Aorta (tissue), 5 donors: ENCODE measurements at regions not wholly inside any gene's neighbourhood (a gene's known extent, or its start where the extent isn't known, plus 50 kb on each side); places are given as distances from the start of the nearest gene placed in this dataset.
"Not testable (repeated sequence)": the region's sequence is repeated elsewhere in the genome, so short reads cannot be mapped to it uniquely, and the experiment has no call there.

Experiments
- ATAC-seq: fragments of 200-7000 bp; cut with Tn5 transposase; one replicate; pipeline ENCODE4 v1.9.1; 2022; ENCODE audit warnings: moderate library complexity; ENCODE audit not compliant: low FRiP score
- DNase-seq, 2 donors: peaks; one replicate each; pipeline ENCODE4 v3.0.0-alpha.2; 2020
- H3K27ac ChIP-seq, 2 donors: one replicate each; pipeline ENCODE4 v1.5.1; 2013; ENCODE audit warnings: low read length in 2 of 2, mild to moderate bottlenecking in 2 of 2, moderate library complexity in 2 of 2, control low read depth in 1 of 2, inconsistent platforms in 1 of 2, low read depth in 1 of 2
- H3K27me3 ChIP-seq, 2 donors: one replicate each; pipeline ENCODE4 v1.6.1; 2013; ENCODE audit warnings: control low read depth in 1 of 2, low read length in 1 of 2, mild to moderate bottlenecking in 1 of 2, moderate library complexity in 1 of 2; ENCODE audit not compliant: insufficient read depth in 2 of 2, control insufficient read depth in 1 of 2
- H3K36me3 ChIP-seq, 2 donors: one replicate each; pipeline ENCODE4 v1.6.1; 2013; ENCODE audit warnings: control low read depth in 1 of 2, low read length in 1 of 2, mild to moderate bottlenecking in 1 of 2; ENCODE audit not compliant: insufficient read depth in 2 of 2, control insufficient read depth in 1 of 2
- H3K4me1 ChIP-seq, 2 donors: one replicate each; pipeline ENCODE4 v1.6.1; 2013; ENCODE audit warnings: low read length in 2 of 2, control low read depth in 1 of 2, mild to moderate bottlenecking in 1 of 2, moderate library complexity in 1 of 2; ENCODE audit not compliant: insufficient read depth in 2 of 2, control insufficient read depth in 1 of 2
- H3K4me3 ChIP-seq, 2 donors: one replicate each; pipeline ENCODE4 v1.5.1; 2013; ENCODE audit warnings: low read length in 2 of 2, control low read depth in 1 of 2, mild to moderate bottlenecking in 1 of 2
- H3K9me3 ChIP-seq: one replicate; pipeline ENCODE4 v1.6.1; 2013; ENCODE audit warnings: mild to moderate bottlenecking, low read length; ENCODE audit not compliant: control insufficient read depth
- WGBS, 2 donors: extraction: QIAGEN DNeasy Blood & Tissue Kit; methylation state at CpG; one replicate each; pipeline ENCODE4 v1.1.7; 2013; 5-methylcytosine and 5-hydroxymethylcytosine counted together
- intact Hi-C, 2 donors: fragments of 100-400 bp; cut with DNase I; formaldehyde crosslinking; loops; one replicate each; pipeline versions ENCODE4 v1.14.2 to v1.15.0; 2022
- donor health status: healthy with polysubstance abuse.
- donor health status: Bipolar disorder and iron deficiency.
- donor health status: DM: no; HTN: no; CAD: no.
- donor health status: DM: no; HTN: no; CAD: no.
- donor health status: DM: yes; HTN: yes; CAD: no.

- ATAC-seq, H3K27ac ChIP-seq, H3K9me3 ChIP-seq, H3K4me3 ChIP-seq, H3K36me3 ChIP-seq, intact Hi-C loops, H3K27me3 ChIP-seq, H3K4me1 ChIP-seq, DNase-seq: not testable (repeated sequence)
- 97 to 98% methylated on average over 7 of the region's 7 CpGs for WGBS, 2 donors
These were observed 658.6 kb upstream of the TMEM132C start for GRCh38 chr12:127608359-127608758.

GRCh38 chr12:127613056-127613455 is 653.9 kb upstream of the TMEM132C start:
- intact Hi-C loops = no loop called here

DNA sequence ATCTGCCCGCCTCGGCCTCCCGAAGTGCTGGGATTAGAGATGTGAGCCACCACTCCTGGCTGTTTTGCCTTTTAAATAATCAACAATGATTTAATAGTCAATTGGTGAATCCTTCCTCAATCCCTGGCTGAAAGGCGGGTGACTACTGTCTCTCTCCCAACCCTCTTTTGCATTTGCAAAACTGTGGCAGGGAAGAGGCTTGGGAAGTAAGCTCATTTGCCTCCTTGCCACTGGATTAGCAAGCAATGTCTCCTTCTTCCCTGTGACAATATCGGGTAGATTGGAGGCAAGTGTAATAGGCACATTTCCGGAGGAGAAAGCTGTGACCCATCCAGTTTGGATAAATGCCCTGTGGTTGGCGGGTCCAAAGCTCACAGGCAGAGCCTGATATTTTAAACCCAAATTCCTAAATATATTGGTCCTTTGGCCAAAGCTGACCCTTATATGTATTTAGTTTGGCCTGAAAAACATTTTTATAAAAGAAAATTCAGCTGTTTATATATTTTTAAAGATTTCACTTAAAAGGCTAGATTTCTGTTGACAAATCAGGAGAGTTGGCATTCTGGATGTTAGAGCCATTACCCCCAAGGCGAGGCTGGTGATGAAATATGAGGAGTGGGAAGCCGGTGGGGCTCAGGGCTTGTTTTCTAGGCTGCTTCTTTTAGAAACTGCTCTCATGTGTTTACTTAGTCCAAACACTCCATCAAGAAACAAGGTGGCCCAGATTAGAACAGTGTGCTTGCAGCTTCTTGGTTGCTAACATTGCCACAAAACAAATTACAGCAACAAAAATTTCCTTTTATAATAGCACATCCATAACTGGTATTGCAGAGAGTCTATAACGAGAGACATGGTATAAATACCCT is 646.9 kb upstream of the TMEM132C start:
- H3K9me3 ChIP-seq = no peaks in the 10 kb centered on the region
- peaks cover 2 to 3% of the 10 kb centered on the region in 2 donors for H3K4me1 ChIP-seq
- ATAC-seq (peak; percentile 63), DNase-seq (peak in 1 of 2 donors; percentile 74)
- 20 to 22% methylated on average over 10 of the region's 10 CpGs for WGBS, 2 donors
- H3K27me3 ChIP-seq = no peaks in the 10 kb centered on the region
- no peak overlapping the region for H3K4me3 ChIP-seq
- H3K36me3 ChIP-seq = no peaks in the 10 kb centered on the region
- H3K27ac ChIP-seq = peak overlapping the region; percentile 73 to 90
- intact Hi-C loops = loop anchor here in 1 of 2 donors (2.0 kb wide), 1 partner anchor 31 kb away; no protein-coding TSS in a partner anchor

More at GRCh38 chr12:127613056-127613455, 653.9 kb upstream of the TMEM132C start:
- ATAC-seq = no peak
- no peak for DNase-seq
- Histone ChIP-seq H3K27ac (peak overlapping the region; percentile 18 to 65), H3K27me3 (no peaks in the 10 kb centered on the region), H3K9me3 (no peaks in the 10 kb centered on the region), H3K4me3 (no peak overlapping the region), H3K4me1 (peaks cover 6 to 11% of the 10 kb centered on the region in 2 donors), H3K36me3 (no peaks in the 10 kb centered on the region)
- WGBS, 2 donors = 18 to 19% methylated on average over 5 of the region's 5 CpGs

- Histone ChIP-seq H3K27ac (peak overlapping the region; percentile 42 to 90), H3K4me1 (peaks cover 2 to 3% of the 10 kb centered on the region in 2 donors), H3K4me3 (no peak overlapping the region), H3K36me3 (no peaks in the 10 kb centered on the region), H3K9me3 (no peaks in the 10 kb centered on the region), H3K27me3 (no peaks in the 10 kb centered on the region)
- DNase-seq (no peak), ATAC-seq (no peak)
- intact Hi-C loops = loop anchor here in 1 of 2 donors (2.0 kb wide), 1 partner anchor 32 kb away; no protein-coding TSS in a partner anchor
- 19 to 30% methylated on average over 2 of the region's 2 CpGs for WGBS, 2 donors
These were observed 646.1 kb upstream of the TMEM132C start for GRCh38 chr12:127620735-127621355.

- DNase-seq (peak in 1 of 2 donors; percentile 54), ATAC-seq (peak; percentile 64)
- H3K36me3 ChIP-seq = no peaks in the 10 kb centered on the region
- intact Hi-C loops = loop anchor here in 1 of 2 donors (2.0 kb wide), 1 partner anchor 33 kb away; no protein-coding TSS in a partner anchor
- peaks cover 2 to 3% of the 10 kb centered on the region in 2 donors for H3K4me1 ChIP-seq
- no peak overlapping the region for H3K27ac ChIP-seq
- no peaks in the 10 kb centered on the region for H3K27me3 ChIP-seq
- no peak overlapping the region for H3K4me3 ChIP-seq
- WGBS, 2 donors = 20 to 23% methylated on average over 9 of the region's 9 CpGs
- no peaks in the 10 kb centered on the region for H3K9me3 ChIP-seq
These were observed 645.6 kb upstream of the TMEM132C start for GRCh38 chr12:127621366-127621765.

DNA sequence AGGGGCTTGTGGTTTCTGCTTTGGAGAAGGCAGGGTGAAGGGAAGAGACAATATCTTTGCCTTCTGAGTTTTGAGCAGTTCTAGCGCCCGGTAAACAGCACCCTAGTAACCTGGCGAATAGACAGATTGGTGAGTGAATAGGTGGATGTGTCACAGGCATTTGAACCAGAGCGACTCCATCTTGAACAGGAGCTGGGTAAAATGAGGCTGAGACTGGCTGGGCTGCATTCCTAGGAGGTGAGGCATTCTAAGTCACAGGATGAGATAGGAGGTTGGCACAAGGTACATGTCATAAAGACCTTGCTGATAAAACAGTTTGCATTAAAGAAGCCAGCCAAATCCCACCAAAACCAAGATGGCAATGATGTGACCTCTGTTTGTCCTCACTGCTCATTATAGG is 643.6 kb upstream of the TMEM132C start:
- Histone ChIP-seq H3K27ac (no peak overlapping the region), H3K4me3 (no peak overlapping the region), H3K27me3 (no peaks in the 10 kb centered on the region), H3K36me3 (no peaks in the 10 kb centered on the region), H3K9me3 (no peaks in the 10 kb centered on the region), H3K4me1 (peaks cover 2 to 3% of the 10 kb centered on the region in 2 donors)
- intact Hi-C loops = no loop called here
- no peak for ATAC-seq
- 93 to 97% methylated on average over 4 of the region's 4 CpGs for WGBS, 2 donors
- no peak for DNase-seq

- Histone ChIP-seq H3K27me3 (no peaks in the 10 kb centered on the region), H3K4me1 (peaks cover 2 to 3% of the 10 kb centered on the region in 2 donors), H3K4me3 (no peak overlapping the region), H3K36me3 (no peaks in the 10 kb centered on the region), H3K9me3 (no peaks in the 10 kb centered on the region), H3K27ac (no peak overlapping the region)
- DNase-seq = no peak
- intact Hi-C loops = no loop called here
- no peak for ATAC-seq
- WGBS, 2 donors = 94 to 96% methylated on average over 5 of the region's 5 CpGs
These were observed 641.7 kb upstream of the TMEM132C start for GRCh38 chr12:127625176-127625771.

- no peaks in the 10 kb centered on the region for H3K36me3 ChIP-seq
- H3K4me1 ChIP-seq = no peaks in the 10 kb centered on the region
- DNase-seq (no peak), ATAC-seq (peak; percentile 29)
- no peaks in the 10 kb centered on the region for H3K9me3 ChIP-seq
- H3K4me3 ChIP-seq = no peak overlapping the region
- WGBS, 2 donors = 82 to 90% methylated on average over 3 of the region's 3 CpGs
- H3K27ac ChIP-seq = no peak overlapping the region
- intact Hi-C loops = no loop called here
- no peaks in the 10 kb centered on the region for H3K27me3 ChIP-seq
These were observed 638.3 kb upstream of the TMEM132C start for GRCh38 chr12:127628645-127629044.
